ENCODE measurements at regions not wholly inside any gene's neighbourhood (a gene's known extent, or its start where the extent isn't known, plus 50 kb on each side); places are given as distances from the start of the nearest gene placed in this dataset.

DNA sequence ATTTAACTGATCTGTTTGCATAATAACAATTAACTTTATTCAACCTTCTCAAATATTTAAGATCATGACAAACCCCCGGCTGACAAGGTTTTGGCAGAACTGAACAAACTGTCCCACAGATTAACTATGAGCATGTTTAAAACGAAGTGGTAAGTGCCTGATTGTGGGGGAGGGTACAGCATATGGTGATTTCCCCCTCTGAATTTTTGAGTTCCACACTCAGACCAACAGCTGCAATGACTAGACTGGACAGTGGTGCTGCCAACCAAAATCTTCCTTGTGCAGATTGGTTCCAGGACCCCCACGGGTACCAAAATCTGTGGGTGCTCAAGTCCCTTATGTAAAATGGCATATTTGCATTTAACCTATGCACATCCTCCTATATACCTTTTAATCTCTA, 449.5 kb downstream of the SHQ1 start:
- intact Hi-C loops (cut with DNase I; ENCODE audit: low total_unique reads): no loop called here
- TF ChIP-seq, protein P1, sequence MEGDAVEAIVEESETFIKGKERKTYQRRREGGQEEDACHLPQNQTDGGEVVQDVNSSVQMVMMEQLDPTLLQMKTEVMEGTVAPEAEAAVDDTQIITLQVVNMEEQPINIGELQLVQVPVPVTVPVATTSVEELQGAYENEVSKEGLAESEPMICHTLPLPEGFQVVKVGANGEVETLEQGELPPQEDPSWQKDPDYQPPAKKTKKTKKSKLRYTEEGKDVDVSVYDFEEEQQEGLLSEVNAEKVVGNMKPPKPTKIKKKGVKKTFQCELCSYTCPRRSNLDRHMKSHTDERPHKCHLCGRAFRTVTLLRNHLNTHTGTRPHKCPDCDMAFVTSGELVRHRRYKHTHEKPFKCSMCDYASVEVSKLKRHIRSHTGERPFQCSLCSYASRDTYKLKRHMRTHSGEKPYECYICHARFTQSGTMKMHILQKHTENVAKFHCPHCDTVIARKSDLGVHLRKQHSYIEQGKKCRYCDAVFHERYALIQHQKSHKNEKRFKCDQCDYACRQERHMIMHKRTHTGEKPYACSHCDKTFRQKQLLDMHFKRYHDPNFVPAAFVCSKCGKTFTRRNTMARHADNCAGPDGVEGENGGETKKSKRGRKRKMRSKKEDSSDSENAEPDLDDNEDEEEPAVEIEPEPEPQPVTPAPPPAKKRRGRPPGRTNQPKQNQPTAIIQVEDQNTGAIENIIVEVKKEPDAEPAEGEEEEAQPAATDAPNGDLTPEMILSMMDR (IDR thresholded peaks at IDR 0.05): no peak
- TF ChIP-seq POLR2A (IDR thresholded peaks at IDR 0.05): no peak
- 70 to 73% methylated on average over 3 of the region's 3 CpGs for WGBS, 2 donors
- Histone ChIP-seq H3K36me3 (ENCODE audit: low read depth, missing control alignments) (no peaks in the 10 kb centered on the region), H3K4me1 (peaks cover 7% of the 10 kb centered on the region), H3K27me3 (no peaks in the 10 kb centered on the region), H3K4me3 (no peak overlapping the region), H3K9me3 (no peaks in the 10 kb centered on the region), H3K27ac (no peak overlapping the region)
- DNase-seq: no peak

DNA sequence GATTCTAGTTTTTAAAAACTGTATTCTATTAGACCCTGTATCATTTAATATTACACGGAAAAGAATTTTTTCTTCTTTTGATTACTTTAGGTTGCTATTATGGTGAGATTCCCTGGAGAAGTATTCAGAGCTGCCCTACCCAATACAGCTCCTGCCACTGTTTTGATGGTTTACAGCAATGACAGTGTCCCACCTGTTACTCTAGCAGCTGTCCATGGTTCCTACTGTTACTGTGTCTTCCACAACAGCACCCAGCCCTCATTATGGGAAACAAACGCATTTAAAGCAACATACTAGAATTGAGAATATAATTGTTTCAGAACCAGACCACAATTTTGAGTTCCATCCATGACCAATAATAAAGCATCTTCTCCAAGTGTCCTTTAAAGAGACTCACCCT, 450.7 kb downstream of the SHQ1 start:
- Histone ChIP-seq H3K4me3 (no peak overlapping the region), H3K27ac (no peak overlapping the region), H3K36me3 (ENCODE audit: low read depth, missing control alignments) (no peaks in the 10 kb centered on the region), H3K4me1 (peaks cover 3% of the 10 kb centered on the region), H3K27me3 (no peaks in the 10 kb centered on the region), H3K9me3 (no peaks in the 10 kb centered on the region)
- DNase-seq: no peak
- intact Hi-C loops (cut with DNase I; ENCODE audit: low total_unique reads): no loop called here
- TF ChIP-seq, protein P1 (IDR thresholded peaks at IDR 0.05): no peak
- no peak for TF ChIP-seq POLR2A (IDR thresholded peaks at IDR 0.05)
- 68 to 72% methylated on average over 2 of the region's 2 CpGs for WGBS, 2 donors

DNA sequence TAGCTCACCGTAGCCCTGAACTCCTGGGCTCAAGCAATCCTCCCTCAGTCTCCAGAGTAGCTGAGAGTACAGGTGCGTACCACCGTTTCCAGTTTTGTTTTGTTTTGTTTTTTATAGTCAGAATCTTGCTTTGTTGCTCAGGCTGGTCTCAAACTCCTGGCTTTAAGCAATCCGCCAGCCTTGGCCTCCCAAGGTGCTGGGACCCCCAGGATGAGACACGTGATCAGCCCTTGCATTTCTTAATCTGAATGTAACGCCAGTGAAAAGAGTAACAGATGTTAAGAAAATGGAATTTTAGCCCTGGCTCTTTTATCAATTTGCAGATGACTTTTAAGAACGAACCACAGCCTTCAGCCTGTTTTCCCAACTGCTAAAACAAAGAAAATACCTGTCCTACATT, 451.3 kb downstream of the SHQ1 start:
- Histone ChIP-seq H3K27ac (no peak overlapping the region), H3K9me3 (no peaks in the 10 kb centered on the region), H3K4me1 (peaks cover 3% of the 10 kb centered on the region), H3K27me3 (no peaks in the 10 kb centered on the region), H3K36me3 (ENCODE audit: low read depth, missing control alignments) (no peaks in the 10 kb centered on the region), H3K4me3 (no peak overlapping the region)
- WGBS, 2 donors: 69 to 74% methylated on average over 7 of the region's 7 CpGs
- intact Hi-C loops (cut with DNase I; ENCODE audit: low total_unique reads): no loop called here
- TF ChIP-seq POLR2A (IDR thresholded peaks at IDR 0.05): no peak
- TF ChIP-seq, protein P1 (IDR thresholded peaks at IDR 0.05): no peak
- no peak for DNase-seq

DNA sequence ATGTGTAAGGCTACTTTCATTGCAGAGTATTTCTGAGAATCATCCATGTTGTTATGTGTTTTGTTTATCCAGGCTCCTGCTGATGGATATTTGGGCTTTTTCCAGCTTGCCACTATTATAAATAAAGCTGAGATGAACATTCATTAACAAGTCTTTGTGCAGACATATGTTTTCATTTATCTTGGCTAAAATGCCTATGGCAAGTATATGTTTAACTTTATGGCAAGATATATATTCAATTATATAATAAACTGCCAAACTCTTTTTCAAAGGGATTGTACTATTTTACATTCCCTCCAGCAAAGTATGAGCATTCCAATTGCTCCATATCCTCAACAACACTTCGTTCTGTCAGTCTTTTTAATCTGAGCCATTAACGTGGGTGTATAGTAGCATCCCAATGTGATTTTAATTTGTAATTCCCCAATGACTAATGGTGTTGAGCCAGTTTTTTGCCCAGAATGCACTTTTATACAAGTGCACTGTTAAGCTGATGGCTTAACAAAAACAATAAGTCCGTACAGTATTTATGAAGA, 452.4 kb downstream of the SHQ1 start:
- Histone ChIP-seq H3K36me3 (ENCODE audit: low read depth, missing control alignments) (no peaks in the 10 kb centered on the region), H3K27me3 (no peaks in the 10 kb centered on the region), H3K27ac (no peak overlapping the region), H3K4me1 (peaks cover 3% of the 10 kb centered on the region), H3K9me3 (no peaks in the 10 kb centered on the region), H3K4me3 (no peak overlapping the region)
- no peak for DNase-seq
- intact Hi-C loops (cut with DNase I; ENCODE audit: low total_unique reads): no loop called here
- WGBS, 2 donors: 51 to 52% methylated on average over 3 of the region's 3 CpGs
- TF ChIP-seq POLR2A (IDR thresholded peaks at IDR 0.05): no peak
- TF ChIP-seq, protein P1 (IDR thresholded peaks at IDR 0.05): no peak

DNA sequence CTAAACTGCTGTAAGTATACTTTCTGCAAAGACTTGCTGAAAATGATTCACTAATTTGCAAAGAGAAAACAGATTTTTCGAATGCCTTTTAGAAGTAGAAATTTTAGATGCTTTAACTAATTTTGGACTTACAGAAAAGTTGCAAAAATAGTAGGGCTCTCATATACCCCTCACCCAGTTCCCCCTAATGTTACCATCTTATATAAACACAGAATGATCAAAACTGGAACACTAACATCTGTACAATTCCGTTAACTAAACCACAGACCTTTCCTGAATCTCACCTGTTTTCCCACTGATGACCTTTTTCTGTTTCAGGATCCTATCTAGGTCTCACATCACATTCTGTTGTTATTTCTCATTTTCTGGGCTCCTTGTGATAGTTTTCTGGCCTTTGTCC, 454.8 kb downstream of the SHQ1 start:
- Histone ChIP-seq H3K27me3 (no peaks in the 10 kb centered on the region), H3K9me3 (no peaks in the 10 kb centered on the region), H3K4me3 (no peak overlapping the region), H3K4me1 (peaks cover 3% of the 10 kb centered on the region), H3K27ac (no peak overlapping the region), H3K36me3 (ENCODE audit: low read depth, missing control alignments) (no peaks in the 10 kb centered on the region)
- intact Hi-C loops (cut with DNase I; ENCODE audit: low total_unique reads): no loop called here
- TF ChIP-seq POLR2A (IDR thresholded peaks at IDR 0.05): no peak
- TF ChIP-seq, protein P1 (IDR thresholded peaks at IDR 0.05): no peak
- DNase-seq: no peak
- 88 to 96% methylated on average over 2 of the region's 2 CpGs for WGBS, 2 donors

Data from testis (tissue), 2 donors.